HG03520 (cell line): ENCODE measurements at regions not wholly inside any gene's neighbourhood (a gene's known extent, or its start where the extent isn't known, plus 50 kb on each side); places are given as distances from the start of the nearest gene placed in this dataset.

Experiments used
- ATAC-seq: cut with Tn5 transposase; IDR thresholded peaks from one replicate; pipeline ENCODE4 v1.9.1; 2021; ENCODE audit warnings: mild to moderate bottlenecking, moderate library complexity; ENCODE audit not compliant: unreplicated experiment

DNA sequence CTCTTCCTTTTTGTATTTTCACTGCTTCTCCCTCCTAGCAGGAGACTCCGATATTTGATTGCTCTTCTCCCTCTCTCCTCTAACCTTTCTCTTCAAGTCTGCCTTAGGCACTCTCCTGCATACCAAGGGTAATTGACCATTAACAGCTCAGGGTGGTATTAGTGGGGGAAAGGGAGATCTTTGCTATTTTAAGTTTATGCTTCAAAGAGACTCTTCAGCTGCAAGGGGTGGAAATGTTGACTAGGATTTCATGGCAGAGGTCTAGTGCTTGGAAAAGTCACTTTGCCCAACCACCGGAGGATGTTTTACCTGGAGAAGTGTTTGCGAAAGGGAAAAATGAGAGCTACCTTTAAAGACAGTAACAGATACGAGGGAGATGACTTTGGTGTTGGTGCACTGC lies 453.7 kb downstream of the SLC4A3 start:
- no peak for ATAC-seq

DNA sequence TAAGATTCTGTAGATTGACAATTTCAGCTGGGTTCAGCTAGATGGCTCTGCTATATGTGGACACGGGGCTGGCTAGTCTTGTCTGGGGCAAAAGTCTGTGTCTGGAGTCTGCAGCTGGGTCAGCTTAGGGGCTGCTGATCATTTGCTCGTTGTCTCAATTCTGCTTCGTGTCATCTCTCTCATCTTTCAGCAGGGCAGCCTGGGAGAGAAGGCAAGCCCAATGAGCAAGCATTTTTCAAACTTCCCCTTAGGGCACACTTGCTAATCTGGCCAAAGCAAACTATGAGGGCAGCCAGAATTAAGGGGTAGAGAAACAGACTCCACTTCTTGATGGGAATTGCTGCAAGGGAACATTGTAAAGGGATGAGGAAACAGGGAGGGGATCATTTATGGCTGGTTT lies 462.6 kb downstream of the SLC4A3 start:
- ATAC-seq, result no peak

DNA sequence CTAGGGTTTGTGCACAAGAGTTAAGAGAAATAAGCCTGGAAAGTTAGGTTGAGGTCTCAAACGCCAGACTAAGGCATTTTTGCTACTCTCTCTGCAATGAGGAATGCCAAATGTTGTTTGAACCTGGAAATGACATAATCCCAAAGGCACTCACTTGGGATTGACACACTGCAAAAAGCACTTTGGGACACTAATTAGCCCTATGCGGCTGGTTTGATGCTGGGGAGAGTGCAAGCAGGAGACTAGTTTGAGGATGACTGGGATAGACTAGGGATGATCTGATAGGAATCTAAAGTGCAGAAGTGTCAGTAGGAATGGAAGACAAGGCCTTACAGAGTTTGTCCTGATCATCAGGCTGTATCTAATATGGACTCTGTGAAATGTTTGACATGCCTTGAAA lies 469.0 kb downstream of the SLC4A3 start:
- ATAC-seq, result no peak

GRCh38 chr2:220101980-220102379 lies 474.6 kb downstream of the SLC4A3 start:
- ATAC-seq, result no peak

- ATAC-seq, result no peak
Observed at GRCh38 chr2:220103596-220103995, 476.2 kb downstream of the SLC4A3 start.

GRCh38 chr2:220104871-220105351 lies 477.5 kb downstream of the SLC4A3 start:
- no peak for ATAC-seq

GRCh38 chr2:220106065-220106464 lies 478.6 kb downstream of the SLC4A3 start:
- no peak for ATAC-seq

GRCh38 chr2:220107380-220107791 lies 480.0 kb downstream of the SLC4A3 start:
- ATAC-seq, result no peak

DNA sequence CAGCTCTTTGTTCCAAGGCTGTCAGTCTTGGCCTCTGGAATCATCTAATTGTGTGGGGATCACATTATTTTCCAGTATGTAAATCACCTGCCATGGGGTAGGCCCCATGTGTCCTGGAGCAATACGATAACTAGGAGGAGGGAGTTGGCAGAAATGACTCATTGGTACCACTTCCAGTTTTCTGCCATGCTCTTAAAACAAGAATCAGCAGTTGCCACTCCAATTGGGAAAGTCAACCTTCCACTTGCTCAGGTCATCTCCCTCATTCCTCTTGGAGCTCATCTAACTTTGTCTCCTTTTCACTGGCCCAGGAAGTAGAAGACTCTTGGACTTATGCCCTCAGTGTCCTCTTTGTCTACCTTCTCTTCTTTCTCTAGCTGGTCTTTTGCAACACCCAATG lies 487.0 kb downstream of the SLC4A3 start:
- no peak for ATAC-seq

GRCh38 chr2:220117025-220117424 lies 489.6 kb downstream of the SLC4A3 start:
- ATAC-seq, result no peak

GRCh38 chr2:220120041-220120440 lies 492.6 kb downstream of the SLC4A3 start:
- no peak for ATAC-seq

DNA sequence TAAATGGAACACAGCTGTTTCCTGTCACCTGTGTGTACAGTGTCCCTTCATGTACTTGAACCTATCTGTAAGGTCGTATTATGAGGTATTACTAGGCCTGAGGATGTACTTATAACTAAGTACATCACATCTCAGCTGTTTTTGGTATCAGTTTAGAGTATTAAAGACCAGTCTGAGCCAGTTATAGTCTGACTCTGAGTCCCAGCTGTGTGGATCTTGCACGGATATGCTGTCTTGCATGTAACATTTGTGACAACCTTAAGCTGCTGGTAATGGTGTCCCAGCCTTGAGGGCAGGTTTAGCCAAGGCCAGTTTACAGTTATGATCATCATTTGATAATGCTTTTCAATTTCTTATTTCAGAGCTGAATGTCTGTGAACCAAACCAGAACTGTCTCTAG lies 496.3 kb downstream of the SLC4A3 start:
- no peak for ATAC-seq

- ATAC-seq, result no peak
Observed at GRCh38 chr2:220125551-220125950, 498.1 kb downstream of the SLC4A3 start.

DNA sequence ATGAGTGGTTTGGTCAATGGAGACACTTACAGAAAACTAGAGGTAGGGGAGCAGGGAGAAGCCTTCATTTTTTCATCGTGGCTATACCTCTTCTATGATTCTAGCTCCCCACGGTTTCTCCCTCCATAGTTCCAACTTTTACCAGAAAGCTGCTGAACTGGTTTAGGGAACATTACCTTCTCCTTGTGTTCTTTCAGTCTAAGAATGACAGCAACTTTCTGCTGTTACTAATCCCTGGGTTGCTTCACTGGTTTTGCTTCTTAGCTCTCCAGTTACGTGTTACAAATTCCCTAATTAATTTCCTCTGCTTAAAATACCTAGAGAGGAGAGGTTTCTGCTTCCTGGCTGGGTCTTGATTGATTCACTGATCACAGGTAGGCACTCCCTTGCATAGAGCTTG lies 499.9 kb downstream of the SLC4A3 start:
- no peak for ATAC-seq

- no peak for ATAC-seq
Observed at GRCh38 chr2:220127876-220128275, 500.4 kb downstream of the SLC4A3 start.

DNA sequence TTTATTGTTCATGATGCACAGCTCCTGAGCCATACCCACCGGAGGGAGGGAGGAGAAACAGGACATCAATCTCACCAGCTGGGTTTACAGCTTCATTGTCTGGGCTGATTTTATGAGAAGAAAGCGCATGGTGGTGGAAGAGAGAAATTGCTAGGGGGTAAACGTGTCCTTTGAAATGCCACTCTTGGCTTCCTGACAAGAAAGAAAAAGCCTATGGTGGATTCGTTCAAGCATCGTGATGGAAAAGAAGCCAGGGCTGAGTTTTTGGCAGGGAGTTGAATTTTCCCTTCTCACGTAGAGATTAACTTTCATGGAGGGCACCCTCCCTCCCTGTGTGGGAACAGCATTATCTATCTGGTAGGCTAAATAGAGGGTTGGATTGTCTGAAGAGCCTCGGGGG lies 502.0 kb downstream of the SLC4A3 start:
- ATAC-seq, result no peak

- no peak for ATAC-seq
Observed at GRCh38 chr2:220134756-220135534, 507.5 kb downstream of the SLC4A3 start.

DNA sequence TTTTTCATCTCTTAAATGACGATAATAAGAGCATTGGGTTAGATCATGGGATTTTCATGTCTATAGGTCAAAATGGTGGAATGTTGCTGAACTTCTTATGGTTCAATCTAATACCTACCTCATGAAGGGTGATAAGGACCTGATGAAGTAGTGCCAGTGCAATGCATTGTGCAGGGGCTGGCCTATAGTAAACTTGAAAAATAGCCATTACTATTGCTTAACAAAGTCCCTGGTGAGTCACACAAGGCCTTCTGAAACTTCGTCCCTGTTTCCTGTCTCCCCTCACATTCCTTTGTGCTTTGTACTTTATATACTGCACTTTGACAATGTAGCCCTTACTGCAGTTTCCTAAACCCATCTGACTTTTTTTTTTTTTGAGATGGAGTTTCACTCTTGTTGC lies 515.9 kb downstream of the SLC4A3 start:
- no peak for ATAC-seq

GRCh38 chr2:220144411-220144810 lies 517.0 kb downstream of the SLC4A3 start:
- no peak for ATAC-seq

GRCh38 chr2:220147161-220148038 lies 520.0 kb downstream of the SLC4A3 start:
- ATAC-seq, result no peak

GRCh38 chr2:220148471-220149248 lies 521.2 kb downstream of the SLC4A3 start:
- no peak for ATAC-seq
